Loucy (cell line): ENCODE measurements at regions not wholly inside any gene's neighbourhood (a gene's known extent, or its start where the extent isn't known, plus 50 kb on each side); places are given as distances from the start of the nearest gene placed in this dataset.

Experiments used
- CTCF ChIP-seq: fragments of 200-600 bp; sonication (generic); conservative IDR thresholded peaks from 2 replicates; pipeline ENCODE4 v1.5.1; 2014; ENCODE audit warnings: mild to moderate bottlenecking, antibody characterized with exemption, low read length
- EZH2phosphoT487 ChIP-seq: fragments of 200-600 bp; IDR thresholded peaks from 2 replicates; pipeline ENCODE4 v1.6.1; 2018; ENCODE audit warnings: antibody characterized with exemption, mild to moderate bottlenecking, moderate library complexity, borderline replicate concordance

- TF ChIP-seq CTCF (no peak), EZH2phosphoT487 (no peak)
Measured at GRCh38 chr1:78275456-78275855, 215.3 kb upstream of the PTGFR start.
